ENCODE measurements at regions not wholly inside any gene's neighbourhood (a gene's known extent, or its start where the extent isn't known, plus 50 kb on each side); places are given as distances from the start of the nearest gene placed in this dataset.
"Not testable (repeated sequence)": the region's sequence is repeated elsewhere in the genome, so short reads cannot be mapped to it uniquely, and the experiment has no call there.

DNA sequence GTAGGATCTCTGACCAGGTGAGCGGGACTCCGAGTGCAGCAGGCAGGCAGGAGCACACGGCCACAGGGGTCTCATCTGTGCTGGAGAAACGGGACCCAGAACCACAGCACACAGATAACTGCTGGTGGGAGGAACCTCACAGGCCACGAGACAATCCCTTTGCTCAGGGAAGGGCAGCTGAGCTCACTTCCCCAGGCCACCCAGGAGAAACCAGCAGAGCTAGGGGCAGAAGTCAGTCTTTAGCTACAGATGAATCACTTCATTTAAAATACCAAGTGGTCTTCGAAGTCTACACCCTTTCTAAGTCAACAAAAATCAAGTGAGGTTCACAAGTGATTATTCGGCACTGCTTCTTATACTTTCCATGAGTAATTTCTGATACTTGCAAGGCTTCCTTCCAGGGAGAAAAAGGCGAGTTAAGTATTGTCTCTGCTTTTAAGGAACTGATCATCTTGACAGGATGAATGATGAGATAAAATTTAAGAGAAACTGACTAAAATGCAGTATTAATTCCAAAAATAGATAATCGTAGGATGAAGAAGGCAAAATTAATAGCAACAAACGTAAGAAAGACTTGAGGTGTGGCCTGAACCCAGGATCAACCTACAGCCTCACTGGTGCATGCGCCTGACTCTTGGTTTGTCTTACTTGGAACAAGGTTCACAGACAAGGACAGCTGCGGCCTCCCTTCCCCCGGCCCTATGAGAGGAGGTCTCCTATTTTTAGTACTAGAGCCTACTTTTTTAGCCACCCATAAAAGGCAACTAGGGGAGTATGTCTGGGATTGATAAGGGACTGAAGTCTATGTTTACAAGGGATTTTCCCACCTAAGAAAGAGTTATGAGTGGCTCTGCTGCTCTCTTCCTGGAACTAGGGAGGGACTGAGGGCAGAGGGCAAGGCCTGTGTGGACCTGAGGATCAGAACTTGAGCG, 233.6 kb downstream of the TTLL2 start:
- no peak for DNase-seq (ENCODE audit: extremely low read depth, low read depth)

GRCh38 chr6:167559675-167560479, 235.0 kb downstream of the TTLL2 start:
- no peak for DNase-seq (ENCODE audit: extremely low read depth, low read depth)

GRCh38 chr6:167560673-167561569, 236.0 kb downstream of the TTLL2 start:
- no peak for DNase-seq (ENCODE audit: extremely low read depth, low read depth)

GRCh38 chr6:167562862-167563261, 238.0 kb downstream of the TTLL2 start:
- not testable (repeated sequence) for DNase-seq (ENCODE audit: extremely low read depth, low read depth)

GRCh38 chr6:167564416-167565250, 239.7 kb downstream of the TTLL2 start:
- no peak for DNase-seq (ENCODE audit: extremely low read depth, low read depth)

GRCh38 chr6:167565388-167565787, 240.5 kb downstream of the TTLL2 start:
- no peak for DNase-seq (ENCODE audit: extremely low read depth, low read depth)

DNA sequence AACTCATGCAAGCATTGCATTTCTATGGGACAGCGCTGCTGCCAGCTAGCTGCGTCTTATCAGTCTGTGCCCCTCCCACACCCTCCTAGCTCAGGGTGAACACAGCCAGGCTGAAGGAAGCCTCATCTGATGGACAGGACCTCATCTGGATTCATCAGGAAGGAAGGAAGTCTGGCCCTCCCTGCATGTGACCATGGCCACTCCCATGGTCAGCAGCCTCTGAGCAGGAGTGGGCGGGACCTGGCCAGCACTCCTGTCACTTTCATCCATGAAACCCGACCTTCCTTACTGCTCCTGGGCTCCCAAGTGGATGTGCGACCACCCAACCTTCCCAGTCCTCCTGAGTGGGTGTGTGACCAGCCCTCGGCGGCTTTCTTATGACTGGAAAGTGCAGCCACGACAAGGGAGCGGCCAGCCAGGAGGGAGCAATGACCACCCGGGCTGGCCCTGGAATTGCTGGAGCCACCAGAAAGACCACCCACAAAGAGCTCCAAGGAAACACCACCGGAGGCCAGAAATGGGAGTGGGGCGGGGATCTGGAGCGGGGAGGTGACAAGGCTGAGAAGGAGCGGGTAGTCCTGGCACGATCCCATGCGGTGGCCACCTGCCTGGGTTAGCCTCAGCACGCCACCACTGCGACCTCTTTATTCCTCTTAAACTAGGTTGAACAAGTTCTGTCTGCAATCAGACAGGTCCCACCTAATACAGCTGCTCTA, 241.2 kb downstream of the TTLL2 start:
- DNase-seq (ENCODE audit: extremely low read depth, low read depth) = no peak

DNA sequence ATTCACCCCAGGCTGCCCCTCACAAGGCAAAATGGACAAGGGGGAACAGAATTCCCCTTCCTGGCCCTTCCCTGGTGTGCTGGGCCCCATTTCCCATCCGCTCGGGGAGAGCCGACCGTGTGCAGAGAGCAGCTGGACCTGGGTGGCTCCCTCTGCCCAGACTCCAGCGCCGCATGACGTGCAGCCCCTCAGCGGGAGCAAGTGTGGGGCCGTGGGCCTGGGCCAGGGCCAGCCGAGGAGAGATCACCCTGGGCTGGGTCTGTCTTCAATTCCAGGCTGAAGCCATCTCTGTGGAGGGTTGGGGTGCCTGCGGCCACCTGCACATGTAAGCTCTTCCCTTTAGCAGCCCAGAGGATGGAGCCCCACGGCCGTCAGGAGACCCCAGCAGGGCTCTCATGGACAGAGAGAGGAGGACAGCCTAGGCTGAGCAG, 241.8 kb downstream of the TTLL2 start:
- DNase-seq (ENCODE audit: extremely low read depth, low read depth) = no peak

- no peak for DNase-seq (ENCODE audit: extremely low read depth, low read depth)
These were observed 242.5 kb downstream of the TTLL2 start for GRCh38 chr6:167567142-167568033.

DNA sequence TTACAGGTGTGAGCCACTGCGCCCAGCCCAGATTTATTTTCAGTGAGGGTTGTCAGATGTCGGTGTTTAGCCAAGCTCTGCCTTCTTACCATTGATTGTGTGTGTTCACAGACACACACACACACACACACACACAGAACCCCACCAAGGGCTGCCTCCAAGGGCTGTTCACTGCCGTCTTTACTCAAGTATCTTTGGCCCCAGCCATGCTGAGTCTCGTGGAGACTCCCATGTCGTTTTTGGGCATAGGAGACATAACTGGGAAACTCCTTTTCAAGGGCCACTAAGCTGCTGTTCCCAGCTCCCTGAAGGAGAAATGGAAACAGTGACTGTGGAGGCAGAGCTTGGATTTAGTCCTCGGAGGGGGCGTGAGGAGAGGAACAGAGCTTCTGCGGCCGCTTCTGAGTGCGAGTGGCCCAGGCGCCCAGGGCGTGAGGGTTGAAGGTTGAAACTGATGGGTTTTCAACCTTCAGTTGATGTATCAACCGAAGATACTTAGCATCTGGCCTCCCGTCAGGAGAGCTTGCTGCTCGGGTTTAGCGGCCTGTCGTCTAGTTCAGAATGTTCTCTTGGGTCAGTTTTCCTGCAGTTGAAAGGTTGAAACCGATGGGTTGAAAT, 243.6 kb downstream of the TTLL2 start:
- no peak for DNase-seq (ENCODE audit: extremely low read depth, low read depth)

DNA sequence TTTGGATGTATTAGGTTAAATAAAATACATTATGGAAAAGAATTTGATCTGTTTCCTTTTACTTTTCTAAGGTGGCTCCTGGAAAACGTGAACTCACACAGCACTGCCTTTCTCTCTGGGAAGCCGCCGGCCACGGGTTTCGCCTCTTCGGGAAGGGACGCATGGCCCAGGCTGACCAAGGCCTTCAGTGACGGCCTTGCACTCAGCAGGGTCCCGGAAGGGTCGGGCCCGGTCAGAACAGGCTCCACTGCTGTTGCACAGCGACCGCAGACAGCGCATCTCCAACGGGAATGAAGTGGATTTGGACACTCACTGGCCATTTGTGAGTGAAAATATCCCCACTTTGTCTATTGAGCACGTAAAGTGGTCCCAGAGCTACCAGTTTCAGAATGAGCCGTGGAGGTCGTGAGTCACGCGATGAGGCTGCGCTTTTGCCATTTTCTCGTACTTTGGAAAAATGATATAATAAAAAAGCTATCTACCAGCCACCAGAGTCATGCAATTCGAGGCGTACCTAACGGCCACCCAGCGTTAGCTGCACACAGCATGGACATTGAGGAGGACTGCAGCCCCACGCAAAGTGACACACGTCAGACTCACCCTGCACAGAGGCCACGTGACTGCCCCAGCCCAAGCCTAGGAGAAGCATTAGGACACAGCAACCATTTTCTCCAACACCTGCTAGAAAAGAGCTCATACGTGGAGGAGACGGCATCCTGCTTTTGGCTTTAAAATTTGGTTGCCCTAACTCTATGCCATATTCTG, 244.3 kb downstream of the TTLL2 start:
- DNase-seq (ENCODE audit: extremely low read depth, low read depth) = no peak

- DNase-seq (ENCODE audit: extremely low read depth, low read depth) = no peak
These were observed 245.0 kb downstream of the TTLL2 start for GRCh38 chr6:167569879-167570278.

DNA sequence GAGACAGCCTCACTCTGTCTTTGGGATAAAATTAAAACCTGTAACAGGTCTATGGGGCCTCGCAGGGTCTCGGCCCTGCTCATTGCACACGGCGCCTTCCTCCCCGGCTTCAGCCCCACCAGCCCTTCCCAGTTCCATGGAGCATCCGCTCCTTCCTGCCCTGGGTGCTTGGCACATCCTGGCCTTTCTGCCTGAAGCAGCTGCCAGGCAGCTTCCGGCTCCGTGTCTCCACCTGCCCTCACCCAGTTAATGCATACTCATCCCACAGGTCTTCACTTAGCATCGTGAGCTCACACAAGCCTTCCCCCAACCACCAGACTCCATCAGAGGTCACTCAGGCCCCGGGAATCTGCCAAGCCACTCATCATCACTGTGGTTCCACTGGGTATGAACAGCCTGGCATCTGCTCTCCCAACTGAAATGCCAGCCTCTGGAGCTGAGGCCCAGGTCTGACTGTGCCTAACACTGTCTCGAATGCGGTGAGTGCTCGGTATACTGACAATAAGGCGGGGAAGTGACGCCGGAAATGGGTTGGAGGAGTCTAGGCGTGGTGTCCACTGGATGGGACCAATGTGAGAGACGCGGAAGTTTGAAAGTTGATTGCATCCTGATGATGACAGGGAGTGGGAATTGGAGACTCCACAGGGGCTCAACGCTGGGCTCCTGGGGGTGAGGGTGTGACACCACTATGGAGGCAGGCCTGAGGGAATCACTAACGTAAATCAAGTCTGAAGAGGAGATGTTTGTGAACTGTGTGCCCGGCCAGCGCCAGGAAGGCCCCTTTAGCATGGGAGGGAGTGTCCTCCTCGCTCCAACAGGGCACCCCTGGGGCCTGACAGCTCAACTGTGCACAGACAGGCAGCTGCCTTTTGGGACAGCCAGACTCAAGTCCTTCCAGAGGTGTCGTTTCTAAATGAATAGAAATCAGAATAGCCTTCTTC, 245.8 kb downstream of the TTLL2 start:
- DNase-seq (ENCODE audit: extremely low read depth, low read depth) = no peak

DNA sequence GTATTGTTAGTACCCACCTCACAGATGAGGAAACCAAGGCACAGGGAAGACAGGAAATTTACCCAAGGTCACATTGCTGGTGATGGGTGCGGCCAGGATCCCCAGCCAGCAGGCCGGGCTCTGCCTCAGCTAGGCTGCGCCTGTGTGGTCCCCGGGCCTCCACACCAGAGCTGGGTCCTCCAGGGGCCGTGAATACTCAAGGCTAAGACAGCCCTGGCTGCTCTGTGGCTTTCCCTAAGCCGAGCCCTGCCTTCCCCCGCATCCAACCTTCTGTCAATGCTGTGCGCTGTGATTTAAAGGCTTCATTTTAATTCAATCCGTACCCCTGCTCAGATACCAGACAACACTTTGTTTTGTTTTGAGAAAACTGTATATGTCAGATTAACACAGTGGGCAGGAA, 246.7 kb downstream of the TTLL2 start:
- no peak for DNase-seq (ENCODE audit: extremely low read depth, low read depth)

DNA sequence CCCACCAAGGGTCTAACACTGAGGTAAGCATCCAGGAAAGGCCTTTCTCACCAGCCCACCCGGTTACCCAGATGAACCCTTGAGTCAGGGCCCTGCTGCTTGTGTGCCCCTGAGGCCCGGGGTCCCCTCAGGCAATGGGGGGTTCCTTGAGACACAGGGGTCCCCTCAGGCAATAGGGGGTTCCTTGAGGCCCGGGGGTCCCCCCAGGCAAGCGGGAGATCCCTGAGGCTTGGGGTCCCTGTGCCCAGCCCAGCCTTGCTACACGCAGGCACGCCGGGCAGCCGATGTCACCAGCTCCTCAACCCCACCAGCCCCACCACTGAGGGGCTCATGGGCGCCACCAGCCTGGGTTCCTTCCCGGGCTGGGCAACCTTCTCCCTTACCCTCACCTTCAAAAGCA, 247.2 kb downstream of the TTLL2 start:
- no peak for DNase-seq (ENCODE audit: extremely low read depth, low read depth)

GRCh38 chr6:167572841-167573271, 248.0 kb downstream of the TTLL2 start:
- DNase-seq (ENCODE audit: extremely low read depth, low read depth) = no peak

Measured in NCI-H460 (cell line).